ENCODE measurements at regions not wholly inside any gene's neighbourhood (a gene's known extent, or its start where the extent isn't known, plus 50 kb on each side); places are given as distances from the start of the nearest gene placed in this dataset.

DNA sequence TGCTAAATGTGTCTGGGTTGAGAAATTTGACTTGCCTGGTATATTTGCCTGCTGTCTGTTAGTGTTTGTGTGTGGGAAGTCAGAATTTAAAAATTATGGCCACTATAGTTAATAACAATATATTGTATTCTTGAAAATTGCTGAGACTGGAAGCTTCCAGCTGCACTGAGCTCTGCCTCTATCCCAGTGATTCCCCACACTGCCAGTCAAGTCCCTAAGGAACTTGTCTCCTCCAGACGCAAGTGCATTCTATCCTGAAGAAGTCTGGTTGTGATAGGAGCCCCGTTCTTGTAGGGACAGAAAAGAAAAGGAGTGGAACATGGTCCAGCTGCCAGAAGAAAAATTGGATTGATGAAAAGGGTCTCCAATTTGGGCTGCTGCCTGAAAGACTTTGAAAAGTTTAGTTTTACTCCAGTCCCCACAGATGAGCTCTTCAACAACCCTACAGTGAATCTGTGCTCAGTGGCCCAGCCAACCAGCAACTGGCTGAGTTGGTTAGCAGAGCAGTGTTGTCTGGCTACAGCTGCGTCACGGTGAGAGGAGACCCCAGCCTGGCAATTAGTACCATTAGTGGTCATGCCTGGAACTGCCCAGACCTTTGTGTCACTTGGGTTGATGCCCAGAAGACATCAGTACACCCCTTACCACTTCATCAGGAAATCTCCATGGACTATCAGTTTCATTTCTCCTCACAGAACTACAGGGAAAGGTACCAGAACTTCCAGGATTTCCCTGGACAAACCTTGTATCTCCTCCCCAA lies 183.1 kb upstream of the MCHR2 start:
- H3K4me3 ChIP-seq (ENCODE audit: low read depth in 1 of 2, low read length in 2 of 2): no peak overlapping the region
- WGBS, 2 donors: 77 to 82% methylated on average over 4 of the region's 4 CpGs
- H3K27me3 ChIP-seq (ENCODE audit: control insufficient read depth in 1 of 2, insufficient read depth in 2 of 2, low read length in 2 of 2): no peaks in the 10 kb centered on the region
- peaks cover 0 to 3% of the 10 kb centered on the region in 2 donors for H3K4me1 ChIP-seq (ENCODE audit: control insufficient read depth in 2 of 2, insufficient read depth in 2 of 2, low read length in 1 of 2)
- H3K36me3 ChIP-seq (ENCODE audit: control insufficient read depth in 2 of 2, insufficient read depth in 2 of 2, low read length in 1 of 2): no peaks in the 10 kb centered on the region
- H3K9me3 ChIP-seq (ENCODE audit: control insufficient read depth in 2 of 2, insufficient read depth in 1 of 2, low read depth in 1 of 2, low read length in 1 of 2): no peaks in the 10 kb centered on the region
- H3K27ac ChIP-seq (ENCODE audit: low read depth in 2 of 2, low read length in 1 of 2): no peak overlapping the region

DNA sequence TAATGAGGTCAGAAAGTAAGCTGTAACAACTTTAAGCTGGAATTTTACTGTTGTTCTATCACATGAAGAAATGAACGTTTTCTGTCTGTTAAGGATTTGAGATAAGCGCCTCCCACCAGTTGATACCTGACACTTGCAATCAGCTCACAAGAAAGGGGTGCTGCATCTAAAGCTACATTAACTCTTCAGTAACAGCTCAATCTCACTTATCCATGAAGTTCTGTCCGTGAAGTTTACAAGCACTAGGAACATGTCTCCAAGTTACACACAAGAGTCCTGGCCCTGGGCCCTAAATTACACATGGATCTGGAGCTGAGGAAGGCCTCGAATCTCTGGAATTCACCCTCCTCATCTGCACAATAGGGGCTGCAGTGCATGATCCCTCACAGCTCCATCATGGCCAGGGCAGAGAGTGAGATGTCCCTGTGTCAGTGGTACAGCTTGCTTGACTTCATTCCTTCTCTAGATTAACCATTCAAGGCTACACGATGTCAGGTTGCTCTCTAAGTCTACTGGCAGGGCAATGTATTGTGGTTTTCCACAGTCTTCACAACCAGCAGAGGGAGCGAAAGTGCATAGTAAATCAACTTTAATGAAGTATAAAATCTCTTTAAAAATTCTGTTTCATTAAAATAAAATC lies 182.4 kb upstream of the MCHR2 start:
- no peaks in the 10 kb centered on the region for H3K9me3 ChIP-seq (ENCODE audit: control insufficient read depth in 2 of 2, insufficient read depth in 1 of 2, low read depth in 1 of 2, low read length in 1 of 2)
- H3K27me3 ChIP-seq (ENCODE audit: control insufficient read depth in 1 of 2, insufficient read depth in 2 of 2, low read length in 2 of 2): no peaks in the 10 kb centered on the region
- no peak overlapping the region for H3K4me3 ChIP-seq (ENCODE audit: low read depth in 1 of 2, low read length in 2 of 2)
- no peak overlapping the region for H3K27ac ChIP-seq (ENCODE audit: low read depth in 2 of 2, low read length in 1 of 2)
- 28 to 36% methylated on average over 6 of the region's 6 CpGs for WGBS, 2 donors
- H3K36me3 ChIP-seq (ENCODE audit: control insufficient read depth in 2 of 2, insufficient read depth in 2 of 2, low read length in 1 of 2): no peaks in the 10 kb centered on the region
- H3K4me1 ChIP-seq (ENCODE audit: control insufficient read depth in 2 of 2, insufficient read depth in 2 of 2, low read length in 1 of 2): peaks cover 0 to 3% of the 10 kb centered on the region in 2 donors

DNA sequence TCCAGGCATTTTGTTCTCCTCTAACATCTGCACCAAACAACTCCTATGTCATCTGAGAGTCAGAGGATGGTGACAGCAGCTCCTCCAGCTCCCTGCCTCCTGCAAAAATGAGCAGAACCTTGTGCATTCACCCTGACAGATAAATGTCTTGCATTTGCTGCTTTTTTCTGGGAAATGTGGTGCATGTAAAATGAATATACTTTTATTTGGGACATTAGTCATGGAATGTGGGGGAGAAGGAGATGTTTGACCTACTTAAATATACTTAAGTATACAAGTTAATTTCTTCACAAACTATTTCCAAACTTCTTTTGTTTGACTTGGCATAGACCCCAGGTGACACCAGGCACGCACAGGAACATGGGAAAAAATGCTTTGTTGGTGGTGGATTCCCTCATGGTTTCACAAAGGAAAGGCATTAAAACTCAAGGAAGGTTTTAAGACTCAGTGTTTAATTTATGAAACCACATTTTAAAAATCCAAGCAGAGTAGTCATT lies 181.8 kb upstream of the MCHR2 start:
- Histone ChIP-seq H3K27me3 (ENCODE audit: control insufficient read depth in 1 of 2, insufficient read depth in 2 of 2, low read length in 2 of 2) (no peaks in the 10 kb centered on the region), H3K4me3 (ENCODE audit: low read depth in 1 of 2, low read length in 2 of 2) (no peak overlapping the region), H3K27ac (ENCODE audit: low read depth in 2 of 2, low read length in 1 of 2) (no peak overlapping the region), H3K9me3 (ENCODE audit: control insufficient read depth in 2 of 2, insufficient read depth in 1 of 2, low read depth in 1 of 2, low read length in 1 of 2) (no peaks in the 10 kb centered on the region), H3K36me3 (ENCODE audit: control insufficient read depth in 2 of 2, insufficient read depth in 2 of 2, low read length in 1 of 2) (no peaks in the 10 kb centered on the region), H3K4me1 (ENCODE audit: control insufficient read depth in 2 of 2, insufficient read depth in 2 of 2, low read length in 1 of 2) (peaks cover 0 to 3% of the 10 kb centered on the region in 2 donors)
- WGBS, 2 donors: 11 to 21% methylated on average over 1 of the region's 1 CpG

DNA sequence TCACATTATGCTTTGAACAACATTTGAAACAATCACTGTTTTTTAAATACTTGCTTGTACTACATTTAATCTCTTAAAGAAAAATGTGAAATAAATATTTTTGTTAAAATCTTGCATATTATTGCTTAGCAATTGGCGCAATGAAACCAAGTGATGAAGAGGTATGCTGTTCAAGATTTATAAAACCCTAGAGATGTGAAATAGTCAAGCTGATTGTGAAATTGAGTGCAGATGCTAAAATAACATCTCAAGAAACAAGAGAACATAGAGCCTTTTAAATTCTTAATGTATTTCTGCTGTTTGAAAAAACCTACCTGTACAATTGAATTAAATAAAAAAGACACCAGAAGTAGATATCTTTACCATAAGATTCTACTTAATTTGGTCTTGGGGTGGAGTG lies 179.2 kb upstream of the MCHR2 start:
- Histone ChIP-seq H3K9me3 (ENCODE audit: control insufficient read depth in 2 of 2, insufficient read depth in 1 of 2, low read depth in 1 of 2, low read length in 1 of 2) (no peaks in the 10 kb centered on the region), H3K27ac (ENCODE audit: low read depth in 2 of 2, low read length in 1 of 2) (no peak overlapping the region), H3K4me1 (ENCODE audit: control insufficient read depth in 2 of 2, insufficient read depth in 2 of 2, low read length in 1 of 2) (peaks cover 0 to 3% of the 10 kb centered on the region in 2 donors), H3K4me3 (ENCODE audit: low read depth in 1 of 2, low read length in 2 of 2) (no peak overlapping the region), H3K36me3 (ENCODE audit: control insufficient read depth in 2 of 2, insufficient read depth in 2 of 2, low read length in 1 of 2) (no peaks in the 10 kb centered on the region), H3K27me3 (ENCODE audit: control insufficient read depth in 1 of 2, insufficient read depth in 2 of 2, low read length in 2 of 2) (no peaks in the 10 kb centered on the region)
- WGBS, 2 donors: 40 to 74% methylated on average over 1 of the region's 1 CpG

DNA sequence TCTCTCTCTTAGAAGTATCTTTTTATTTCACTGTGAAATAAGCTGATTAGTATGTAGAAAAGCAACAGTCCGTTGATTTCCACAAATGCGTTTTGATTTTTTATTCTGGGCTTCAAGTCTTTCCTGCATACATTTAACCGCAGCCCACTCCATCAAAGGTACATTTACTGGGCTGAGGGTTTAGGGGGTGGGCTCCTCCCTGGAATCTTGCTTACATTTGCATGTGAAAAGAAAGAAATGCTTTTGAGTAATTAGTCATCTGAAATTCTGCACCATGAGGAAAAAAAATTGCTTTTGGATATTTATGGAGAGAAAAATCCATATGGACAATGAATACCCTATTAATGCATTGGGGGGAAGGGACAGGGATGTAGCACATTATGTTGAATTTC lies 178.3 kb upstream of the MCHR2 start:
- Histone ChIP-seq H3K36me3 (ENCODE audit: control insufficient read depth in 2 of 2, insufficient read depth in 2 of 2, low read length in 1 of 2) (no peaks in the 10 kb centered on the region), H3K4me3 (ENCODE audit: low read depth in 1 of 2, low read length in 2 of 2) (no peak overlapping the region), H3K9me3 (ENCODE audit: control insufficient read depth in 2 of 2, insufficient read depth in 1 of 2, low read depth in 1 of 2, low read length in 1 of 2) (no peaks in the 10 kb centered on the region), H3K4me1 (ENCODE audit: control insufficient read depth in 2 of 2, insufficient read depth in 2 of 2, low read length in 1 of 2) (peaks cover 0 to 3% of the 10 kb centered on the region in 2 donors), H3K27me3 (ENCODE audit: control insufficient read depth in 1 of 2, insufficient read depth in 2 of 2, low read length in 2 of 2) (no peaks in the 10 kb centered on the region), H3K27ac (ENCODE audit: low read depth in 2 of 2, low read length in 1 of 2) (no peak overlapping the region)
- 76 to 79% methylated on average over 3 of the region's 3 CpGs for WGBS, 2 donors

DNA sequence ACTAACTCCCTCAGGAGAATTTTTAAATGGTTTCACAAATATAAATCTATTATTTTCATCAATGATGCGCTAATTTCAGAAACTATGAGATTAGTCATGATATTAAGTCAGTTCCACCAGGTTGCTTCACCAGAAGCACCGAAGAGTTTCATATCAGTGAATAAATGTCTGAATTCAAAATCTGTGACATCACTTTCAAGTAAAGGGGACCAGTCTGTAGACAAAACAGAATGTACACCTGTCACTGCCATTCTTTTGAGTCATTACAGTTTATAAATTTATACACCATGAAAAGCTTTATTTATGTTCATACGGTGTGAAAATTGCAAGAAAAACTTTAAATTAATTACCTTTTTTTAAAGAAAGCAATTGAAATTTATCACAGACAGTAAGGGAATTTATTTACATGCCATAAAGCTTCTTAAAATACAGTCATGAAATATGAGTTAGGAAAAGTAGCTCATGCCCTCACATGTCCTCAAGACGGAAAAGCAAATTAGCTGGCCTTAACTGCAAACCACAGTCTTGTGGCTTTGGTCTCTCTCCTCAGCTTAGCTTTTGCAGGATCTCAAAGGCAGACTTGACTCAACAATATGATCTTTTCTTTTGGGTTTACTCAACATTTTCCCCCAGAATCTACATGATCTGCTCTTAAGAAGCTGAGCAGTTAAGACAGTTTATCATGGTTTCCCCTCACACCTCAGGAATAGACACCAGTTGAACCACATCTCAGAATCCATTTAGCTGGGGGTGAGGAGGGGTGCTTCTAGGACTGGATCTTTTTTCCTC lies 177.7 kb upstream of the MCHR2 start:
- Histone ChIP-seq H3K4me3 (ENCODE audit: low read depth in 1 of 2, low read length in 2 of 2) (no peak overlapping the region), H3K4me1 (ENCODE audit: control insufficient read depth in 2 of 2, insufficient read depth in 2 of 2, low read length in 1 of 2) (peaks cover 0 to 3% of the 10 kb centered on the region in 2 donors), H3K27me3 (ENCODE audit: control insufficient read depth in 1 of 2, insufficient read depth in 2 of 2, low read length in 2 of 2) (no peaks in the 10 kb centered on the region), H3K27ac (ENCODE audit: low read depth in 2 of 2, low read length in 1 of 2) (no peak overlapping the region), H3K36me3 (ENCODE audit: control insufficient read depth in 2 of 2, insufficient read depth in 2 of 2, low read length in 1 of 2) (no peaks in the 10 kb centered on the region), H3K9me3 (ENCODE audit: control insufficient read depth in 2 of 2, insufficient read depth in 1 of 2, low read depth in 1 of 2, low read length in 1 of 2) (no peaks in the 10 kb centered on the region)
- whole genome bisulfite sequencing, 2 donors: 47 to 59% methylated on average over 4 of the region's 4 CpGs

DNA sequence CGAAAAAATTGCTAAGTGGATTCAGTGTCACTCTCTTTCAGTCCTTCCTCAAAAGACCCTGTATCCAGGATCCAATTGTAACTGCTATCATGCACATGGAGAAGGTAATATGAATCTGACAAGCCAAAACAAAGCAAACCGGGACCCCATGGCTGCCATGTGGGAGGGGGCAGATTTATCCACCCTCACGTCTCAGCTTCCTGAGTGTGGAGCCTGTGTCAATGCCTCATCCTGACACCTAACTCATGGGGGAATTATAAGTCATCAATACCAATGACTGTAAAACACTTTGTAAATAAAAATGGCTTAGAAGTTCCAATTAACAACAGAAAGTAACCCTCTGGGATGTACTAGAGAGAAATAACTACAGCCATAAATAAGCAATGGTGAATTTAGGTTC lies 174.1 kb upstream of the MCHR2 start:
- H3K4me3 ChIP-seq (ENCODE audit: low read depth in 1 of 2, low read length in 2 of 2): no peak overlapping the region
- no peaks in the 10 kb centered on the region for H3K9me3 ChIP-seq (ENCODE audit: control insufficient read depth in 2 of 2, insufficient read depth in 1 of 2, low read depth in 1 of 2, low read length in 1 of 2)
- H3K27ac ChIP-seq (ENCODE audit: low read depth in 2 of 2, low read length in 1 of 2): no peak overlapping the region
- H3K4me1 ChIP-seq (ENCODE audit: control insufficient read depth in 2 of 2, insufficient read depth in 2 of 2, low read length in 1 of 2): no peaks in the 10 kb centered on the region
- WGBS, 2 donors: 44 to 49% methylated on average over 3 of the region's 3 CpGs
- H3K36me3 ChIP-seq (ENCODE audit: control insufficient read depth in 2 of 2, insufficient read depth in 2 of 2, low read length in 1 of 2): no peaks in the 10 kb centered on the region
- no peaks in the 10 kb centered on the region for H3K27me3 ChIP-seq (ENCODE audit: control insufficient read depth in 1 of 2, insufficient read depth in 2 of 2, low read length in 2 of 2)

DNA sequence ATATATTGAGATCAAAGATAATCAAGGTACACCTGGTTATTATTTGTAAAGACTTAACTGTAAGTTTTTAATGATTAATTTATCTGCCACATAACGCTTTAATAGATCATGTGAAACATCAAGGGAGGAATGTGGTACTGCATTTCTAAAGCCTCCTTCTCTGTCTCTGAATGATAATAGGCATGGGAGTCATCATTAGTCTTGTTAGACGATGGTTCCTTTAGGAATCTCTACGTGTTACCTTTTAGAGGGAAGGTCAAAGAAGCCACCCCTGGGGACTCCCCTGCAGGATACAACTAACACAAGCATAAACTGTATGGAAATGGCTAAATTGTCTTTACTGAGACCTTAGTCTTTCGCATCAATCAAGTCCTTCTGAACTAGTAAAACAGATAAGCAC lies 173.6 kb upstream of the MCHR2 start:
- Histone ChIP-seq H3K9me3 (ENCODE audit: control insufficient read depth in 2 of 2, insufficient read depth in 1 of 2, low read depth in 1 of 2, low read length in 1 of 2) (no peaks in the 10 kb centered on the region), H3K27me3 (ENCODE audit: control insufficient read depth in 1 of 2, insufficient read depth in 2 of 2, low read length in 2 of 2) (no peaks in the 10 kb centered on the region)
- WGBS, 2 donors: 25 to 44% methylated on average over 4 of the region's 4 CpGs

DNA sequence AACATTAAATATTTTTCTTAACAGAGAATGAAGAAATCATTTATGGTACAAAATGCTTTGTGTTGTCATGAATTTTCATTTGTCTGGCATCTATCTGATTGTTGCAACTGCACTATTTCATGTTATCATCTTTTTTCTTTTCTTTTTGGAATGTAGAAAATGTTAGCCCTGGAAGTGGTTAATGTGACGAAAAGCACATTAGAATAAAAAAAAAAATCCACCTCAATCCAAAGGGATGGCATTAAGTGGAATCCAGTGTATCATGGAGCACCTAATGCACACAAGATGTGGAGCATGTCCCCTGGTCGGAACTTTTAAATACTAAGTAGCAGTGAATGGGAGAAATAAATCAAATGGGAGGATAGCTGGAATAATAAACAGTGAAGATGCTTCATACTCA lies 172.9 kb upstream of the MCHR2 start:
- Histone ChIP-seq H3K36me3 (ENCODE audit: control insufficient read depth in 2 of 2, insufficient read depth in 2 of 2, low read length in 1 of 2) (no peaks in the 10 kb centered on the region), H3K4me3 (ENCODE audit: low read depth in 1 of 2, low read length in 2 of 2) (no peak overlapping the region), H3K27me3 (ENCODE audit: control insufficient read depth in 1 of 2, insufficient read depth in 2 of 2, low read length in 2 of 2) (no peaks in the 10 kb centered on the region), H3K27ac (ENCODE audit: low read depth in 2 of 2, low read length in 1 of 2) (no peak overlapping the region), H3K4me1 (ENCODE audit: control insufficient read depth in 2 of 2, insufficient read depth in 2 of 2, low read length in 1 of 2) (no peaks in the 10 kb centered on the region), H3K9me3 (ENCODE audit: control insufficient read depth in 2 of 2, insufficient read depth in 1 of 2, low read depth in 1 of 2, low read length in 1 of 2) (no peaks in the 10 kb centered on the region)
- 37 to 40% methylated on average over 2 of the region's 2 CpGs for WGBS, 2 donors

More for the DNA sequence above, 173.6 kb upstream of the MCHR2 start:
- no peaks in the 10 kb centered on the region for H3K4me1 ChIP-seq (ENCODE audit: control insufficient read depth in 2 of 2, insufficient read depth in 2 of 2, low read length in 1 of 2)
- H3K4me3 ChIP-seq (ENCODE audit: low read depth in 1 of 2, low read length in 2 of 2): no peak overlapping the region
- H3K27ac ChIP-seq (ENCODE audit: low read depth in 2 of 2, low read length in 1 of 2): no peak overlapping the region
- no peaks in the 10 kb centered on the region for H3K36me3 ChIP-seq (ENCODE audit: control insufficient read depth in 2 of 2, insufficient read depth in 2 of 2, low read length in 1 of 2)
